Brain pericyte (primary cell): ENCODE measurements at regions not wholly inside any gene's neighbourhood (a gene's known extent, or its start where the extent isn't known, plus 50 kb on each side); places are given as distances from the start of the nearest gene placed in this dataset.
"Not testable (repeated sequence)": the region's sequence is repeated elsewhere in the genome, so short reads cannot be mapped to it uniquely, and the experiment has no call there.

Experiments used
- DNase-seq: peaks from one replicate; pipeline ENCODE4 v3.0.0-alpha.2; 2012; ENCODE audit warnings: low read depth, low spot score

- DNase-seq = no peak
These were observed 607.9 kb upstream of the TLE4 start for GRCh38 chr9:78963911-78964310.

- no peak for DNase-seq
These were observed 604.1 kb upstream of the TLE4 start for GRCh38 chr9:78967596-78968217.

GRCh38 chr9:78970375-78970774 lies 601.4 kb upstream of the TLE4 start:
- no peak for DNase-seq

DNA sequence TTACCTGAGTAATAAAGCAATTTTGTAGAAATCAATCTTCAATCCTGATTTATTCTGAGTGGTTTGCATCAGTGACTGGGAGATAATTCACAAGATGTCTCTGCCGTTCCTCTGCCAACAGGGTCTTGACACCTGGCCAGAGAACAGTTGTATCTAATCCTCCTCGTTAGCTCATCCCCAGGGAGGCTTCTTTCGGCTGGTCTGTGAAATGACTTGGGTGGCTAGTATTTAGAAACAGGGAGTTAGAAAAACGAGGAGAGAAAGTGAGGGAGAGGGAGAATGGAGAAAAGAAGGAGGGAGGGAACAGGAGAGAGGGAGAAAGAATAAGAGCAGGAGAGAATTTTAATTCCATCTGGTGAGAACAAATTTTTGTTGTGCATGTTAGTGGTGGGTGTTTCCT lies 600.2 kb upstream of the TLE4 start:
- no peak for DNase-seq

DNA sequence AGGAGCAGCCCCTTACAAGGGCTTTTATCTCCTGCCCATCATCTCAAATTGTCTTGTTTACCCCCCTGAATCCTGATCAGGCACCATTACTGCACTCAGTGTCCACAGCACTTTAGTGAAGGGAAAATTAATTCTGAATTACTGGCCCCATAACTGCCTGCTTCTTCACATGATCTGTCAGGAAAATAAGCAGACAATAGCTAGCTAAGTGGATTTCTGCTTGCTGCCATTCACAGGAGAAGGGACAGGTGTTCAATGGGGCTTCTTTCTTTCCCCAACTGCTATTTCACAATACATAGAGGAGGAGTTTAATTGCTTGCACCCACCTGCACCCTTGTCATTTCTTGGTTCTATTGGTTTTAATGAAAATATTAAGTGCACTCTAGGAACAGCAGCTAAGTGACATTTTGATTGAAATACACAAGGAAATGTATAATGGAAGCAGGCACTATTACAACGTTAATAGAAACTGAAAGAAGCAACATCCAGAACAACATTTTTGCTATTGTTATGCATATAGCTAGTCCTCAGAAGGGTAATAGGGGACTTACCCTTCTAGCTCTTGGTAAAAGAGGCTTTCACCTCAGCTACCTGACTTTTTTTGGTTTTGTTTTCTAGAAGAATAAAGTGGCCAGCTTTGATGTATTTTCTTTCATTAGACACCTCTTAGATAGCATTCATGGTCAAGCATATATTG lies 599.3 kb upstream of the TLE4 start:
- no peak for DNase-seq

- DNase-seq = no peak
These were observed 597.9 kb upstream of the TLE4 start for GRCh38 chr9:78973907-78974306.

GRCh38 chr9:78982849-78983248 lies 588.9 kb upstream of the TLE4 start:
- DNase-seq = no peak

- DNase-seq = no peak
These were observed 586.6 kb upstream of the TLE4 start for GRCh38 chr9:78985084-78985738.

GRCh38 chr9:78986446-78986845 lies 585.3 kb upstream of the TLE4 start:
- DNase-seq = no peak

DNA sequence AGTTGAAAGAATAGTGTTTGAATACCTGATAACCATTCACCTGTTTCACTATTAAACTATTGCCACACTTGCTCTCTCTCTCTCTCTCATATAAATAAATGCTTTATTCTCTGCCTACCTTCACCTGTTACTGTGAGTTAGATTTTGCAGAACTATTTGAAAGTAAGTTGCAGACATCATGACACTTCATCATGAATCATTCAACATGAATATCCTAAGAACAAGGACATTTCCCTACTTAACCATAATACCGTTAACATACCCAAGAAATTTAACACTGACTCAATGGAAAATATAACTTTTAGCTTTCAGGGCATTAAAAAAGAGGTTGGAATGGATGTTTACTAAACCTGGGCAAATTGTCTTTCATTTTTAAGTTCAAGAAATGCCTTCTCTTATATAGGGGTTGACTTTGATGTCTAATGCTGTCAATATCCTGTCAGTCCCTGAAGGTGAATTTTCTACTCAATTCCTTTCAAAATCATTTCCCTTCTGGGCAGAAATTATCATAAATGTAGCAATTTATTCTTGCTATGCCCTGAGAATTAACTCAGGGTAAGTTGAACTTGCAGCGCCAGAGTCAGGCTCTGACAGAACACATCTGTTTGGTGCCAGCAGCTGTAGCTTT lies 582.6 kb upstream of the TLE4 start:
- no peak for DNase-seq

DNA sequence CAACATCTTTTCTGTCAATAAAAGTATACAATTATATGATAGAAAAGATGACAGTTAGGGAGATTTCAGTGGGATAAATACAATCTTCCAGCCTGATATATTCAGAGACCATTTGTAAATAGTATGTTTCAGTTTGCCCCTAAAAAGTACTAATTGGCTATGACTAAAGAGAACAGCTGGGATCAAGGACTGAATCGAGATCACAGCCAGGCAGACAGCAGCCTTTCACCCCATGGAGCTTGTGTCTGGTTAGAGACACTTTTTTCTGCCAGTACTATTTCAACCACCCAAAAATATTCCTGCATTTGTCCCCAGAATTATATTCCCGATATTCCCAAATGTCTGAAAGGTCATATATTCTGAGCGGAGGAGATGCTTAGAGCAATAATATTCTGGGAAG lies 577.3 kb upstream of the TLE4 start:
- DNase-seq = no peak

GRCh38 chr9:78994974-78995373 lies 576.8 kb upstream of the TLE4 start:
- not testable (repeated sequence) for DNase-seq

DNA sequence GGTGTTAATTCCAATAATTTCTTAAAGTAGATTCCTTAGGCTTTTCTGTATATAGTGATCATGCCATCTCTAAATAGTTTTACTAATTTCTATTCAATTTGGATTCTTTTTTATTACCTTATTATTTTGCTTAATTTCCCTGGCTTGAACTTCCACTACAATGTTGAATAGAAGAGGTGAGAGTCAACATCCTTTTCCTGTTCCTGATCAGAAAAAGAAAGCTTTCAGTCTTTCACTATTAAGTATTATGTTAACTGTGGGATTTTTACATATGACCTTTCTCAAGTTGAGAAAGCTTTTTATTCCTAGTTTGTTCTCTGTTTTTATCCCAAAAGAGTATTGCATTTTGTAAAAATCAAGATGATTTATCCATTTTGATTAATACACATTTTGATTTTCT lies 574.5 kb upstream of the TLE4 start:
- DNase-seq = no peak

DNA sequence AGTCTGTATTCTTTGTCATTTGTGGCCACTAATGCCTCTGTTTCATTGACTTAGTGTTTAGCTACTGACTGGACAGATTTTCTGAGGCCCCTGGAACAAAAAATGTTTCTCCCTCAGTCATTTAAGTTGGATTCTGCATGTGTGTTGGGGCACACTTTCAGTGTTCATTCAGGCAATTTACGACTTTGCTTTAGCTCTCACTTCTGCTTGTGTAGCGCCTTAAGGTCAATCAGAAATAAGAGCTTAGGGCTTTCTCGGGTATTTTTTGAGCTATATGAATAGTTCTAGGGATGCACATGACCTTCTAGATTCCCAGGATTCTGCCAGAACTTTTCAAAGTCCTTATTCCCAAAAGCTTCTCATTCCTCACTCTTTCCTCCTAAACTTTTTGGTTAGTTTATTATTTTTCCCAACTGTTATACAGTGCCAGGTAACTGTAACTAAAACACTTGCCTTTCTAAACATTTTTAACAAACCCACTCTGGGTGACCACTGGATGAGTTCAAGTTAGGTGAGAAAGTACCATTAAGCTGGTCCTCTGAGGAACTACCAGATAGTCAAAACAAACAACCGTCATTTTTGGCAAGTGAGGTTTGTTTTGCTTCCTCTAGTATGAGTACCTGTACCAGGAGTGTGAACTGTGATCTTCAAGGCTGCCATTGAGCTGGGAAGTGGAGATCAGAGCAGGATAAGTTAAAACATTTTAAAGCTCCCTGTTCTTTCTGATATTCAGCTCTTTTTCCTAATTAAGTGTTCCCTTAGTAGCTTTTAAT lies 571.3 kb upstream of the TLE4 start:
- no peak for DNase-seq

DNA sequence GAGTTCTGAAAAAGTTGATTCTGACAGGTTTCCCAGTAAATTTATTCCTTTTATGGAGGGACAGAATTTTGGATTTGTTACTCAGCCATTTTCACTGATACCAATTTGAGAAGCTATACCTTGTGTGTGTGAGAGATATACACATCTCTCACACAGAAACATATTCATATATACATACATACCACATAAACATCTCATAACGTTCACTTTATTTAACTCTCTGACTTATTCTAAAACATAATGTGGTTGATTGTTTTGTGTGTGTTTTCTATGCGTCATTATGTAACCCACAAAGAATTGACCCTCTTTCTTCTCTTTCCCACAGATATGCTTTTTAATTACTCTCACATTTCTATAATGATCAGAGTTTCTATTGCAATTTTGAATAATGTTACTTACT lies 570.8 kb upstream of the TLE4 start:
- DNase-seq = no peak

- no peak for DNase-seq
These were observed 568.3 kb upstream of the TLE4 start for GRCh38 chr9:79003514-79003913.

- DNase-seq = no peak
These were observed 567.7 kb upstream of the TLE4 start for GRCh38 chr9:79004032-79004431.

GRCh38 chr9:79006546-79006945 lies 565.2 kb upstream of the TLE4 start:
- DNase-seq = no peak

DNA sequence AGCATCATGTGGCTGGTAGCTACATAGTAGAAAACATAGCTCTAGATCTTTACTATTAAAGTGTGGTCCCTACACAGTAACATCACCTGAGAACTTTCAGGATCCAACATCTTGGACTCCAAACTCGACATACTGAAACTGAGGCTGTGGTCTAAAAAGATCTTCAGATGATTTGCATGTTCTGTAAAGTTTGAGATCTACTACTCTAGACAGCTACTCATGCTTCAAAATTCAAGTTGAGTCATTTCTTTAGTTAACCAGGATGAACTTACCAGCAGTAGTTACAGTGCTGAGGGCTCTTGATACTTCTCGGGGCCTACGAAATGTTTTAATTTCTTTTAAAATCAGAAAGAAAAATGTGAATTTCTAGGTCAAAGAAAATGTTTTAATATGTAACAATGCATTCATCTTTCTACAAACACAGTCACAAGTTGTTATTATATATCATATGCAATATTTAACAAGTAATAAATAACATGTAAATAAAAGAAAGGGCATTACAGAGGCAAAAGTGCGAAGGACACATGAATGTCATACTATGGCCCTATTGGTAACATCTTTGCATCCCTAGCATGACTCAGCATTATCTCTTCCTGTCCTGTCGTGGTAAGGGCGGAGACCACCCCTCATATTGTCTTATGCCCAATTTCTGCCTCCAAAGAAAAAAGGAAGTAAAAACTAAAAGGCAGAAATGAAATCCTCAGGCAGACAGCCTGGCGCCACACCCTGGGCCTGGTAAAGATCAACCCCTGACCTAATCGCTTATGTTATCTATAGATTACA lies 563.9 kb upstream of the TLE4 start:
- DNase-seq = no peak

GRCh38 chr9:79008916-79009315 lies 562.8 kb upstream of the TLE4 start:
- DNase-seq = no peak

DNA sequence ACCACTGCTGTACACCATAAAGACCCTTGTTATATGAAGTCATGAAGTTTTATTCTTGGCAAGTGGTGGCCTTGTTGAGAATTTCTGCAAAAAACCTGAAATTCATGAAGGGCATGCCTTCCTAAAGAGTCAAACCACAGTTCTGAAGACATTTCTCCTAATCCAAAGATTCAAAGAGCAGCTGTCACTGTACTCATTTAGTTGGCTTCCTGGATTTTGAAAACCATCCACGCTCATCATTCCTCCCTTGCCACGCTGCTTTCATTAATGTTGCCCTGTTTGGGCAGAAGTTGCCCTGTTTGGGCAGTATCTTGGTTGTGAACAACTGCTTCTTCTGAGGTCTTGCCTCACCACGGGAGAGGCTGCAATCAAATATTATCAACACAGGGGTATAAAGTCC lies 560.3 kb upstream of the TLE4 start:
- no peak for DNase-seq
